ENCODE measurements at regions not wholly inside any gene's neighbourhood (a gene's known extent, or its start where the extent isn't known, plus 50 kb on each side); places are given as distances from the start of the nearest gene placed in this dataset.

DNA sequence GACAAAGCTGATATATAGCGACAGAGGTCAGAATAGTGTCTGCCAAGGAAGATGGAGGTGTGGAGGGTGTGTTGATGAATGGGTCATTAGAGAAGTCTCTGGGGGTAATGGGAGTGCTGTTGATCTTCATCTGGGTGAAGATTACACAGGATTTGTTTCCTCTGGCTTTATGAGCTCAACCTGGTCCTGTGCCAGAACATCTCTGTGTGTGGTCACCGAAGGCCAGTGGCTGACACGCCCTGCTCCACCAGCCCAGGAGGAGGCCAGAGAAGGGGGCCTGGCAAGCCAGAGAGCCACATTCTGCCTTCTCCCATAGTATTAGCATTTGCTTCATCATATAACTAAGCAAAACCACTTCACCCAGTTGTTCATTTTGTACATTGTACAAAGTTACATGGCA is 121.1 kb downstream of the ZNF621 start:
- Histone ChIP-seq H3K4me2 (no peak overlapping the region), H3K27me3 (no peaks in the 10 kb centered on the region), H3K4me3 (no peak overlapping the region), H4K20me1 (ENCODE audit: low read depth) (no peaks in the 10 kb centered on the region), H2AFZ (replicated peaks) (no peak overlapping the region), H3K79me2 (ENCODE audit: low read depth) (no peaks in the 10 kb centered on the region), H3K9ac (no peak overlapping the region), H3K4me1 (no peaks in the 10 kb centered on the region), H3K9me3 (ENCODE audit: low read depth) (no peaks in the 10 kb centered on the region), H3F3A (ENCODE audit: low read depth) (no peaks in the 10 kb centered on the region), H3K36me3 (no peaks in the 10 kb centered on the region), H3K27ac (no peak overlapping the region)
- no peak overlapping the region for H3K4me3 Mint-ChIP-seq
- H3K9me3 Mint-ChIP-seq: no peaks in the 10 kb centered on the region
- no peak for TF ChIP-seq EZH2 (IDR thresholded peaks at IDR 0.05)
- TF ChIP-seq, protein P1, sequence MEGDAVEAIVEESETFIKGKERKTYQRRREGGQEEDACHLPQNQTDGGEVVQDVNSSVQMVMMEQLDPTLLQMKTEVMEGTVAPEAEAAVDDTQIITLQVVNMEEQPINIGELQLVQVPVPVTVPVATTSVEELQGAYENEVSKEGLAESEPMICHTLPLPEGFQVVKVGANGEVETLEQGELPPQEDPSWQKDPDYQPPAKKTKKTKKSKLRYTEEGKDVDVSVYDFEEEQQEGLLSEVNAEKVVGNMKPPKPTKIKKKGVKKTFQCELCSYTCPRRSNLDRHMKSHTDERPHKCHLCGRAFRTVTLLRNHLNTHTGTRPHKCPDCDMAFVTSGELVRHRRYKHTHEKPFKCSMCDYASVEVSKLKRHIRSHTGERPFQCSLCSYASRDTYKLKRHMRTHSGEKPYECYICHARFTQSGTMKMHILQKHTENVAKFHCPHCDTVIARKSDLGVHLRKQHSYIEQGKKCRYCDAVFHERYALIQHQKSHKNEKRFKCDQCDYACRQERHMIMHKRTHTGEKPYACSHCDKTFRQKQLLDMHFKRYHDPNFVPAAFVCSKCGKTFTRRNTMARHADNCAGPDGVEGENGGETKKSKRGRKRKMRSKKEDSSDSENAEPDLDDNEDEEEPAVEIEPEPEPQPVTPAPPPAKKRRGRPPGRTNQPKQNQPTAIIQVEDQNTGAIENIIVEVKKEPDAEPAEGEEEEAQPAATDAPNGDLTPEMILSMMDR (IDR thresholded peaks at IDR 0.05): no peak
- no peak for TF ChIP-seq EZH2phosphoT487 (IDR thresholded peaks at IDR 0.05)
- no peak for DNase-seq (ENCODE audit: low spot score)
- no peaks in the 10 kb centered on the region for H3K4me1 Mint-ChIP-seq
- no peaks in the 10 kb centered on the region for H3K27me3 Mint-ChIP-seq (ENCODE audit: insufficient read depth, low read depth)
- no peak overlapping the region for H3K27ac Mint-ChIP-seq
- H3K36me3 Mint-ChIP-seq: no peaks in the 10 kb centered on the region

DNA sequence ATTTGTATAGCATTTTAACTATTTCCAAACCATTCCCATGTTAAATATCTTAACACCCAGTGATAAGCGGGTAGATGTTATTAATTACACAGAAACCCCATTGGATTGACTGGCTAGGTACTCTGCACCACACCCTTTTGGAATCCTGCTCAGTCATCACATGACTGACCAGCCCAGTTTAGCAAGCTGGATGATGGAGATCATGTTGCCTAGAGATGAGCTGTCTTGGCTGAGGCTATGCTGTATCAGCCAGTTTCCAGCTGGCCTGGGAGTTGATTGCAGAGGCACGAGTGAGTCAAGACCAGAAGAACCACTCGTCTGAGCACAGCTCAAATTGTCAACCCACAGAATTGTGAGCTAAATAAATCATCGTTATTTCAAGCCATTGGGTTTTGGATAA is 124.6 kb downstream of the ZNF621 start:
- Histone ChIP-seq H3K79me2 (ENCODE audit: low read depth) (no peaks in the 10 kb centered on the region), H3K4me1 (no peaks in the 10 kb centered on the region), H3K4me2 (no peak overlapping the region), H3K9me3 (ENCODE audit: low read depth) (no peaks in the 10 kb centered on the region), H3K27ac (no peak overlapping the region), H3K27me3 (no peaks in the 10 kb centered on the region), H2AFZ (replicated peaks) (no peak overlapping the region), H3F3A (ENCODE audit: low read depth) (no peaks in the 10 kb centered on the region), H3K9ac (no peak overlapping the region), H4K20me1 (ENCODE audit: low read depth) (no peaks in the 10 kb centered on the region), H3K36me3 (no peaks in the 10 kb centered on the region), H3K4me3 (no peak overlapping the region)
- H3K4me1 Mint-ChIP-seq: no peaks in the 10 kb centered on the region
- no peaks in the 10 kb centered on the region for H3K36me3 Mint-ChIP-seq
- H3K9me3 Mint-ChIP-seq: no peaks in the 10 kb centered on the region
- no peak for TF ChIP-seq EZH2phosphoT487 (IDR thresholded peaks at IDR 0.05)
- TF ChIP-seq EZH2 (IDR thresholded peaks at IDR 0.05): no peak
- TF ChIP-seq, protein P1 (IDR thresholded peaks at IDR 0.05): no peak
- DNase-seq (ENCODE audit: low spot score): no peak
- H3K27ac Mint-ChIP-seq: no peak overlapping the region
- peaks cover 2% of the 10 kb centered on the region for H3K27me3 Mint-ChIP-seq (ENCODE audit: insufficient read depth, low read depth)
- no peak overlapping the region for H3K4me3 Mint-ChIP-seq

DNA sequence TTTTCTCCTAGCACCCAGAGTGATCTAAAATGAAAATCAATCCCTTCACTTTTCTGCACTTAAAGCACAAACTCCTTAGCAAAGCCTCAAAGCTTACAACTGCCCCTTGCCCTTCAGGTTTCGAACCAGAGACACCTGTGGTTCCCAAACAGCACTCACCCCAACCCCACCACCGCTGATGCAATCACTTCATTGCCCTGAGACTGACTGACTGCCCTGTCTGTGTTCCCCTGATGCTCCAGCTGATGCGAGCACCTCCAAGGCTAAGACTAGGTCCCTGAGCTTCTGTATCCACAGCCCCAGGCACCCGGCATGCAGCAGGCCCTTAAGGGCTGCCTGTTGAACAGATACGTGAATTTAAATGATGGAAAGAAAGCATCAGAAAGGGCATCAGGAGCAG is 127.3 kb downstream of the ZNF621 start:
- no peak for TF ChIP-seq EZH2phosphoT487 (IDR thresholded peaks at IDR 0.05)
- H3K9me3 ChIP-seq (ENCODE audit: low read depth): no peaks in the 10 kb centered on the region
- H3K9ac ChIP-seq: no peak overlapping the region
- H3K9me3 Mint-ChIP-seq: no peaks in the 10 kb centered on the region
- H3K4me1 Mint-ChIP-seq: peaks cover 2% of the 10 kb centered on the region
- no peak overlapping the region for H3K4me2 ChIP-seq
- no peak overlapping the region for H2AFZ ChIP-seq (replicated peaks)
- no peaks in the 10 kb centered on the region for H3F3A ChIP-seq (ENCODE audit: low read depth)
- H3K4me3 ChIP-seq: no peak overlapping the region
- H3K4me1 ChIP-seq: no peaks in the 10 kb centered on the region
- H4K20me1 ChIP-seq (ENCODE audit: low read depth): no peaks in the 10 kb centered on the region
- no peaks in the 10 kb centered on the region for H3K36me3 ChIP-seq
- no peak for DNase-seq (ENCODE audit: low spot score)
- no peaks in the 10 kb centered on the region for H3K36me3 Mint-ChIP-seq
- no peaks in the 10 kb centered on the region for H3K27me3 ChIP-seq
- H3K4me3 Mint-ChIP-seq: no peak overlapping the region
- no peak overlapping the region for H3K27ac Mint-ChIP-seq
- no peak overlapping the region for H3K27ac ChIP-seq
- no peaks in the 10 kb centered on the region for H3K79me2 ChIP-seq (ENCODE audit: low read depth)
- H3K27me3 Mint-ChIP-seq (ENCODE audit: insufficient read depth, low read depth): peaks cover 7% of the 10 kb centered on the region

DNA sequence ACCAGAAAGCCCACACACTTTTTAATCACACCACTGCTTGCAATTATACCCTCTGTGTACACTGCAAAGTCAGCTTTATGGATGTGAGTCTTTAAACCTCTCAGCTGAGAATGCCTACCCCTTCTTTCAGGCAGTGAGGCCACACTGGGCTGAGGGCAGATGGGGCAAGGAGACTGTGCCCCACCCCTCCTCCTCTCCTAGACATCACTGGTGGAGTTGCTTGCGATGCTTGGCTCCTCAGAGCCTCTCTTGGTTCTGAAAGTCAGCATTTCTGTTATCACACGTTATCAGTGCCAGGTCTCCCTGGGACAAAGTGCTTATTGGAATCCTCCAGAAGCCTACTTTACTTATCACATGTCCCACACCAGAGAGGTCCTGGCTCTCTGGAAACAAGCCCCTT is 128.2 kb downstream of the ZNF621 start:
- DNase-seq (ENCODE audit: low spot score): no peak
- Histone ChIP-seq H3K4me2 (no peak overlapping the region), H3K4me3 (no peak overlapping the region), H3K27me3 (no peaks in the 10 kb centered on the region), H4K20me1 (ENCODE audit: low read depth) (no peaks in the 10 kb centered on the region), H2AFZ (replicated peaks) (no peak overlapping the region), H3K27ac (no peak overlapping the region), H3K36me3 (no peaks in the 10 kb centered on the region), H3K9me3 (ENCODE audit: low read depth) (no peaks in the 10 kb centered on the region), H3K9ac (no peak overlapping the region), H3K79me2 (ENCODE audit: low read depth) (no peaks in the 10 kb centered on the region), H3F3A (ENCODE audit: low read depth) (no peaks in the 10 kb centered on the region), H3K4me1 (no peaks in the 10 kb centered on the region)
- H3K27me3 Mint-ChIP-seq (ENCODE audit: insufficient read depth, low read depth): peaks cover 7% of the 10 kb centered on the region
- TF ChIP-seq, protein P1 (IDR thresholded peaks at IDR 0.05): no peak
- TF ChIP-seq EZH2phosphoT487 (IDR thresholded peaks at IDR 0.05) (no peak), EZH2 (IDR thresholded peaks at IDR 0.05) (no peak)
- no peak overlapping the region for H3K27ac Mint-ChIP-seq
- H3K9me3 Mint-ChIP-seq: no peaks in the 10 kb centered on the region
- no peak overlapping the region for H3K4me3 Mint-ChIP-seq
- H3K36me3 Mint-ChIP-seq: no peaks in the 10 kb centered on the region
- peaks cover 2% of the 10 kb centered on the region for H3K4me1 Mint-ChIP-seq

Measured in neural progenitor cell (in vitro differentiated cells).